WERI-Rb-1 (cell line): ENCODE measurements at regions not wholly inside any gene's neighbourhood (a gene's known extent, or its start where the extent isn't known, plus 50 kb on each side); places are given as distances from the start of the nearest gene placed in this dataset.

Experiments used
- DNase-seq: peaks from one replicate; pipeline ENCODE4 v3.0.0-alpha.2; 2020
- H3K27ac ChIP-seq: fragments of 250-450 bp; sonication (Bioruptor Pico); 2 replicates; pipeline ENCODE4 v1.5.1; 2020; ENCODE audit warnings: mild to moderate bottlenecking, moderate library complexity
- H3K27me3 ChIP-seq: fragments of 250-450 bp; sonication (Bioruptor Pico); 2 replicates; pipeline ENCODE4 v1.5.1; 2021; ENCODE audit warnings: mild to moderate bottlenecking, low read depth, moderate library complexity; ENCODE audit not compliant: insufficient read depth, severe bottlenecking
- H3K36me3 ChIP-seq: fragments of 250-450 bp; sonication (Bioruptor Pico); 2 replicates; pipeline ENCODE4 v1.5.1; 2020; ENCODE audit warnings: mild to moderate bottlenecking, moderate library complexity
- H3K4me3 ChIP-seq: 2 replicates; pipeline ENCODE4 v1.5.1; 2011; ENCODE audit warnings: low read depth, mild to moderate bottlenecking, control low read depth, low read length
- H3K9me3 ChIP-seq: fragments of 250-450 bp; sonication (Bioruptor Pico); 2 replicates; pipeline ENCODE4 v1.5.1; 2021; ENCODE audit warnings: mild to moderate bottlenecking, moderate library complexity; ENCODE audit not compliant: severe bottlenecking
- CTCF ChIP-seq: IDR thresholded peaks from 2 replicates; pipeline ENCODE4 v1.5.1; 2011; ENCODE audit warnings: low read depth, mild to moderate bottlenecking, control low read depth, inconsistent platforms, low read length

GRCh38 chr2:238786379-238786778, 61.5 kb upstream of the TWIST2 start:
- no peak for TF ChIP-seq CTCF
- peaks cover 93% of the 10 kb centered on the region for H3K27me3 ChIP-seq
- H3K4me3 ChIP-seq = no peak overlapping the region
- DNase-seq = no peak
- H3K36me3 ChIP-seq = no peaks in the 10 kb centered on the region
- H3K27ac ChIP-seq = no peak overlapping the region
- peaks cover 2% of the 10 kb centered on the region for H3K9me3 ChIP-seq

DNA sequence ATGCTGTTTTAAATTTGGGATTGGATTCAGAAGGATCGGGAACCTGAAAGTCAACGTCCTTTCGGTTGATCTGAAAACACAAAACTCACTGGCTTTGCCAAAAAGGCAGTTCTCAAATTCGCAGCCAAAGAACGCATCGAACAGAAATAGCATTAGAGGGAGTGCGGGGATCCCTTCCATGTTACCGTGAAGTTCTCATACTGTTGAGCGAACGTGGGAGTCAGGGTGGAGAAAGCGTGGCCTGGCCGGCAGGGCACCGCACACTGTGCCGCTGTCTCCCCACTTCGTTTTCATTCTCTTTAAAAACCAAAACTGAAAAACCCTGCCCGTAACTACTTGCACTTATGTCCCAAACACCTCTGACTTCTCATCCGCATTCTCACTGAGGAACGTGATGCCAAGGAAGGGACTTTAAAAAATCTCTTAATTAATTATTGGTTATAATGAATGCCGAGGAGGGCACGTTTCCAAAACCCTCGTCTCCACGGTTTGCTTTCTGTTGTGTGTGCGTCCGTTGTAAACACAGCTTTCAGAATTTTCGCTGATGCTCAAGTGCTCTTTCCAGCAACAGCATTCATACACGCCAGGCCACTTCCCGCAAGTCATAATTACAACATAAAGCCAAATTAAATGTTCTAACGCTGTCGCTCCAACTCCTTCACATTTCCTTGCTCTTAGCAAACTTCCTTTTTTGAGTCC, 60.9 kb upstream of the TWIST2 start:
- no peak for TF ChIP-seq CTCF
- Histone ChIP-seq H3K27ac (no peak overlapping the region), H3K9me3 (no peaks in the 10 kb centered on the region), H3K27me3 (peaks cover 89% of the 10 kb centered on the region), H3K36me3 (no peaks in the 10 kb centered on the region), H3K4me3 (no peak overlapping the region)
- no peak for DNase-seq

GRCh38 chr2:238787501-238787900, 60.4 kb upstream of the TWIST2 start:
- no peaks in the 10 kb centered on the region for H3K9me3 ChIP-seq
- H3K27ac ChIP-seq = no peak overlapping the region
- TF ChIP-seq CTCF = no peak
- no peak overlapping the region for H3K4me3 ChIP-seq
- H3K36me3 ChIP-seq = no peaks in the 10 kb centered on the region
- no peak for DNase-seq
- H3K27me3 ChIP-seq = peaks cover 89% of the 10 kb centered on the region

- no peak for TF ChIP-seq CTCF
- no peaks in the 10 kb centered on the region for H3K36me3 ChIP-seq
- no peaks in the 10 kb centered on the region for H3K9me3 ChIP-seq
- DNase-seq = no peak
- H3K27ac ChIP-seq = no peak overlapping the region
- H3K4me3 ChIP-seq = no peak overlapping the region
- peaks cover 92% of the 10 kb centered on the region for H3K27me3 ChIP-seq
Observed at GRCh38 chr2:238789317-238789806, 58.5 kb upstream of the TWIST2 start.

DNA sequence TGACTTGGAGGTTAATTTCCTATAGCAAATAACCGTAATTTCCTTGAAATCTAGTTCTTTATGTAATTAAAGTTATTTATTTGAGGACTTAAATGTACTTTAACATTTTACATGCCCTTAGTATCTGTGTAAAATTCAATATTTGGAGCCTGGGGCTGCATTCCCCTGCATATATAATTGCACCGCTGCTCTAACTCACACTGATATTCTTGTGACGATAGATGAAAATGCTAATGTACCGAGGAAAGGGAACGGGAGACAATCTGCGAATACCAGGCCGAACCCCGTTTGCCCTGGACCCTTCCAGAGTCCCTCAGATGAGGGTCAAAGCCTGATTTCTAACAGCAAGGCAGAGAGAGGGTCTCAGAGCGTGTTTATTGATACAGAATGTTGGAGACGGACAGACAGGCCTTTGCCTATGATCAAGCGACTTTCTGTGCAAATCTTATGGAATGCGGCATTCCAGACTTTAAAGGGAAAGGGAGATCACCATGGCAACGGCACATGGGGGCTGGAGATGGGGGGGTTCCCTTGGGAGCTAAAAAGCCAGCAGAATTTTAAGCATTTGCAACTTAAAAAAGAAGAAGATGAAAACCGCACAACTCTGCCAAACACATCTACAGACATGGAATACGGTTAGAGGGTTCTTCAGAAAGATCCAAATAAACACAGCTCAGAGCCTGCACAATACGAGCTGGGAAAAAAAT, 57.6 kb upstream of the TWIST2 start:
- Histone ChIP-seq H3K27ac (no peak overlapping the region), H3K36me3 (no peaks in the 10 kb centered on the region), H3K27me3 (peaks cover 83% of the 10 kb centered on the region), H3K4me3 (no peak overlapping the region), H3K9me3 (no peaks in the 10 kb centered on the region)
- no peak for DNase-seq
- TF ChIP-seq CTCF = no peak
